Erythroblast (primary cell): ENCODE measurements at regions not wholly inside any gene's neighbourhood (a gene's known extent, or its start where the extent isn't known, plus 50 kb on each side); places are given as distances from the start of the nearest gene placed in this dataset.

ENCODE experiments used
- GATA1 ChIP-seq: IDR thresholded peaks from 2 replicates; pipeline ENCODE4 v1.6.1; 2011; ENCODE audit warnings: low read depth, mild to moderate bottlenecking, control low read depth, low read length, moderate library complexity
- POLR2A ChIP-seq: IDR thresholded peaks from 2 replicates; pipeline ENCODE4 v1.6.1; 2011; ENCODE audit warnings: mild to moderate bottlenecking, low read length

DNA sequence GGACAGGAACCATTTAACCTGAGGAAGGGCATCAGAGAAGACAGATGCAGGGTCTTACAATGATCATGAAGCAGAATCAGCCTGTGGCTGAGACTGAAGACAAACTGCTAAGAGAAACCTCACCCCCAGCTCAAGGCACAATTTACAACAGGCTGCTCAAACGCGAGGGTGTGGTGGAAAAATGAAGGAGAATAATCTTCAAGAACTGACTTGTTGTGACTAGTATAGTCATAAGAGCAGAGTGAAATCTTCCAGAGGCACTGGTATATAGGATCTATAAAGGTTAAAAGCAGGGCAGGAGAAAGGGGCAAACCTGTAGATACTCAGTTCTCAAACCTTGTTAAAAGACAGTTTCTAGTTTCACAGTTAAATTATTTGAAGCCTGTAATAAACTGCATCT lies 1155.8 kb upstream of the TMEFF2 start:
- TF ChIP-seq POLR2A (no peak), GATA1 (no peak)
